ENCODE measurements at regions not wholly inside any gene's neighbourhood (a gene's known extent, or its start where the extent isn't known, plus 50 kb on each side); places are given as distances from the start of the nearest gene placed in this dataset.

GRCh38 chr9:12232836-12233235, 460.3 kb upstream of the TYRP1 start:
- Histone ChIP-seq H3K9me3 (ENCODE audit: control insufficient read depth in 2 of 3, insufficient read depth in 1 of 3, low read length in 3 of 3) (no peaks in the 10 kb centered on the region), H3K4me3 (ENCODE audit: low read length in 3 of 3) (no peak overlapping the region), H3K4me1 (ENCODE audit: control insufficient read depth in 2 of 3, insufficient read depth in 2 of 3, low read depth in 1 of 3, low read length in 3 of 3) (no peaks in the 10 kb centered on the region), H3K36me3 (ENCODE audit: control insufficient read depth in 2 of 3, insufficient read depth in 3 of 3, low read length in 3 of 3) (no peaks in the 10 kb centered on the region), H3K27ac (ENCODE audit: low read depth in 2 of 2, low read length in 2 of 2) (no peak overlapping the region), H3K27me3 (ENCODE audit: control insufficient read depth, insufficient read depth, low read length) (no peaks in the 10 kb centered on the region), H3K9ac (ENCODE audit: low read length in 3 of 3) (no peak overlapping the region)
- FAIRE-seq, result no peak
- no peak for DNase-seq
- intact Hi-C loops (cut with DNase I), result no loop called here
- no peak for TF ChIP-seq CTCF (IDR thresholded peaks at IDR 0.05; ENCODE audit: borderline replicate concordance, extremely low read depth, insufficient read depth)

GRCh38 chr9:12253941-12254340, 439.2 kb upstream of the TYRP1 start:
- H3K27ac ChIP-seq (ENCODE audit: low read depth in 2 of 2, low read length in 2 of 2), result no peak overlapping the region
- TF ChIP-seq CTCF (IDR thresholded peaks at IDR 0.05; ENCODE audit: borderline replicate concordance, extremely low read depth, insufficient read depth), result no peak
- DNase-seq (no peak), FAIRE-seq (no peak)
- no peak overlapping the region for H3K9ac ChIP-seq (ENCODE audit: low read length in 3 of 3)
- H3K9me3 ChIP-seq (ENCODE audit: control insufficient read depth in 2 of 3, insufficient read depth in 1 of 3, low read length in 3 of 3), result peaks cover 0 to 4% (median 0%) of the 10 kb centered on the region in 3 donors
- H3K4me3 ChIP-seq (ENCODE audit: low read length in 3 of 3), result no peak overlapping the region
- H3K4me1 ChIP-seq (ENCODE audit: control insufficient read depth in 2 of 3, insufficient read depth in 2 of 3, low read depth in 1 of 3, low read length in 3 of 3), result no peaks in the 10 kb centered on the region
- H3K36me3 ChIP-seq (ENCODE audit: control insufficient read depth in 2 of 3, insufficient read depth in 3 of 3, low read length in 3 of 3), result no peaks in the 10 kb centered on the region
- intact Hi-C loops (cut with DNase I), result no loop called here
- no peaks in the 10 kb centered on the region for H3K27me3 ChIP-seq (ENCODE audit: control insufficient read depth, insufficient read depth, low read length)

GRCh38 chr9:12266758-12267157, 426.4 kb upstream of the TYRP1 start:
- intact Hi-C loops (cut with DNase I), result no loop called here
- H3K9me3 ChIP-seq (ENCODE audit: control insufficient read depth in 2 of 3, insufficient read depth in 1 of 3, low read length in 3 of 3), result no peaks in the 10 kb centered on the region
- no peak for DNase-seq
- H3K4me1 ChIP-seq (ENCODE audit: control insufficient read depth in 2 of 3, insufficient read depth in 2 of 3, low read depth in 1 of 3, low read length in 3 of 3), result no peaks in the 10 kb centered on the region
- H3K27ac ChIP-seq (ENCODE audit: low read depth in 2 of 2, low read length in 2 of 2), result no peak overlapping the region
- H3K9ac ChIP-seq (ENCODE audit: low read length in 3 of 3), result no peak overlapping the region
- no peaks in the 10 kb centered on the region for H3K36me3 ChIP-seq (ENCODE audit: control insufficient read depth in 2 of 3, insufficient read depth in 3 of 3, low read length in 3 of 3)
- no peak overlapping the region for H3K4me3 ChIP-seq (ENCODE audit: low read length in 3 of 3)
- FAIRE-seq, result no peak
- no peak for TF ChIP-seq CTCF (IDR thresholded peaks at IDR 0.05; ENCODE audit: borderline replicate concordance, extremely low read depth, insufficient read depth)
- H3K27me3 ChIP-seq (ENCODE audit: control insufficient read depth, insufficient read depth, low read length), result no peaks in the 10 kb centered on the region

GRCh38 chr9:12271421-12271891, 421.7 kb upstream of the TYRP1 start:
- FAIRE-seq (no peak), DNase-seq (peak in 2 of 5 donors; percentile 34 to 83)
- no peak overlapping the region for H3K4me3 ChIP-seq (ENCODE audit: low read length in 3 of 3)
- intact Hi-C loops (cut with DNase I), result no loop called here
- no peak overlapping the region for H3K27ac ChIP-seq (ENCODE audit: low read depth in 2 of 2, low read length in 2 of 2)
- no peaks in the 10 kb centered on the region for H3K27me3 ChIP-seq (ENCODE audit: control insufficient read depth, insufficient read depth, low read length)
- no peaks in the 10 kb centered on the region for H3K36me3 ChIP-seq (ENCODE audit: control insufficient read depth in 2 of 3, insufficient read depth in 3 of 3, low read length in 3 of 3)
- H3K9ac ChIP-seq (ENCODE audit: low read length in 3 of 3), result no peak overlapping the region
- no peaks in the 10 kb centered on the region for H3K9me3 ChIP-seq (ENCODE audit: control insufficient read depth in 2 of 3, insufficient read depth in 1 of 3, low read length in 3 of 3)
- no peaks in the 10 kb centered on the region for H3K4me1 ChIP-seq (ENCODE audit: control insufficient read depth in 2 of 3, insufficient read depth in 2 of 3, low read depth in 1 of 3, low read length in 3 of 3)
- TF ChIP-seq CTCF (IDR thresholded peaks at IDR 0.05; ENCODE audit: borderline replicate concordance, extremely low read depth, insufficient read depth), result no peak

Data from kidney (tissue), 13 donors.